ENCODE measurements at regions not wholly inside any gene's neighbourhood (a gene's known extent, or its start where the extent isn't known, plus 50 kb on each side); places are given as distances from the start of the nearest gene placed in this dataset.

GRCh38 chr5:144103611-144104485, 66.6 kb downstream of the YIPF5 start:
- DNase-seq (ENCODE audit: low spot score): no peak
- ChIA-PET POLR2A (ENCODE audit: low non-redundant PET) (no interaction called here), CTCF (interaction anchor here (0.6 to 0.8 kb wide), 2 partner anchors 31 to 122 kb away, joined by 3 to 4 read pairs; no protein-coding TSS in a partner anchor)
- no peak overlapping the region for H3K27ac ChIP-seq
- TF ChIP-seq CTCF (conservative IDR thresholded peaks at IDR 0.05; ENCODE audit: low read depth): no peak

- ChIA-PET POLR2A (ENCODE audit: low non-redundant PET) (no interaction called here), CTCF (no interaction called here)
- no peak for TF ChIP-seq CTCF (conservative IDR thresholded peaks at IDR 0.05; ENCODE audit: low read depth)
- no peak for DNase-seq (ENCODE audit: low spot score)
- no peak overlapping the region for H3K27ac ChIP-seq
These were observed 65.1 kb downstream of the YIPF5 start for GRCh38 chr5:144105371-144105770.

GRCh38 chr5:144108131-144108530, 62.3 kb downstream of the YIPF5 start:
- ChIA-PET POLR2A (ENCODE audit: low non-redundant PET) (no interaction called here), CTCF (no interaction called here)
- DNase-seq (ENCODE audit: low spot score): no peak
- H3K27ac ChIP-seq: no peak overlapping the region
- no peak for TF ChIP-seq CTCF (conservative IDR thresholded peaks at IDR 0.05; ENCODE audit: low read depth)

All from RWPE1 (cell line).